ENCODE measurements at regions not wholly inside any gene's neighbourhood (a gene's known extent, or its start where the extent isn't known, plus 50 kb on each side); places are given as distances from the start of the nearest gene placed in this dataset.

DNA sequence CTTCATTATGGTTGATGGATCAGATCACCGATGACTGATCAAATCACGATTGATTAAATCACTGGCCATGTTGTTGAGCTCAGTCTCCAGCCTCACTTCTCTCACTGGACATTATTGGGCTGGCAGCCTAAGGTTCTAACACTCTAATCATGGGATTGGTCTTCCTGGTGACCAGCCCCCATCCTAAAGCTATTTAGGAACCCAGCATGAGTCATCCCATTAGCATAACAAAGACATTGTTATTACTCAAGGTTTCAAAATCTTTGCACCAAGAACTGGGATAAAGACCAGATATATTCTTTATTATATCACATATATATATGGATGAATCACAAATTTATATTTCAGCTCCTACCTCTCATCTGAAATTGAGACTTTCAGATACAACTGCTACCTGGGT lies 272.1 kb upstream of the IL12B start:
- H3K4me3 ChIP-seq (ENCODE audit: low read depth, low read length) = no peak overlapping the region
- no peak for DNase-seq (ENCODE audit: low read depth)
- TF ChIP-seq, protein P1, sequence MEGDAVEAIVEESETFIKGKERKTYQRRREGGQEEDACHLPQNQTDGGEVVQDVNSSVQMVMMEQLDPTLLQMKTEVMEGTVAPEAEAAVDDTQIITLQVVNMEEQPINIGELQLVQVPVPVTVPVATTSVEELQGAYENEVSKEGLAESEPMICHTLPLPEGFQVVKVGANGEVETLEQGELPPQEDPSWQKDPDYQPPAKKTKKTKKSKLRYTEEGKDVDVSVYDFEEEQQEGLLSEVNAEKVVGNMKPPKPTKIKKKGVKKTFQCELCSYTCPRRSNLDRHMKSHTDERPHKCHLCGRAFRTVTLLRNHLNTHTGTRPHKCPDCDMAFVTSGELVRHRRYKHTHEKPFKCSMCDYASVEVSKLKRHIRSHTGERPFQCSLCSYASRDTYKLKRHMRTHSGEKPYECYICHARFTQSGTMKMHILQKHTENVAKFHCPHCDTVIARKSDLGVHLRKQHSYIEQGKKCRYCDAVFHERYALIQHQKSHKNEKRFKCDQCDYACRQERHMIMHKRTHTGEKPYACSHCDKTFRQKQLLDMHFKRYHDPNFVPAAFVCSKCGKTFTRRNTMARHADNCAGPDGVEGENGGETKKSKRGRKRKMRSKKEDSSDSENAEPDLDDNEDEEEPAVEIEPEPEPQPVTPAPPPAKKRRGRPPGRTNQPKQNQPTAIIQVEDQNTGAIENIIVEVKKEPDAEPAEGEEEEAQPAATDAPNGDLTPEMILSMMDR (IDR thresholded peaks at IDR 0.05; ENCODE audit: low read depth, low read length) = no peak
- TF ChIP-seq MYC (IDR thresholded peaks at IDR 0.05; ENCODE audit: low read depth, low read length) = no peak
- TF ChIP-seq, protein P2, sequence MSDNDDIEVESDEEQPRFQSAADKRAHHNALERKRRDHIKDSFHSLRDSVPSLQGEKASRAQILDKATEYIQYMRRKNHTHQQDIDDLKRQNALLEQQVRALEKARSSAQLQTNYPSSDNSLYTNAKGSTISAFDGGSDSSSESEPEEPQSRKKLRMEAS (IDR thresholded peaks at IDR 0.05; ENCODE audit: low read depth, low read length) = no peak
- no peak for TF ChIP-seq POLR2A (IDR thresholded peaks at IDR 0.05; ENCODE audit: extremely low read depth, insufficient read length)

DNA sequence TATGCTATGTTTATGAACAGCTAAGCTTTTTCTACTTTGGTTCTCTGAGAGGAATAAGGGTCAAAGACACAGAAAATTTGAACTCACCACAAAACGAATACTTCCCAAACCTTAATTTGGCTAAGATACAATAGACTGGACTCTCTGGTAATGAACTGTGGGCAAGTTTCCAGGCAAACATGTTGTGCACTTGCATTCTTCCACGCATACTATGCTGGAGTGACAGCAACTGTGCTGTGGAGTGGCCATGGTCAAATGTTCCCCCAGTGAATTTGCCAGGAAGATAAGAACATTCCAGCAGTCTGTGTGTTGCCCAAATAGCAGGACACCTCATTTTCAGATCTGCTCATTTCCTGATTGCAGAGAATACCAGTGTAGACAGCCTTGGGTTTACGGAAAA lies 275.3 kb upstream of the IL12B start:
- DNase-seq (ENCODE audit: low read depth) = no peak
- no peak overlapping the region for H3K4me3 ChIP-seq (ENCODE audit: low read depth, low read length)
- TF ChIP-seq POLR2A (IDR thresholded peaks at IDR 0.05; ENCODE audit: extremely low read depth, insufficient read length) = no peak

GRCh38 chr5:159609359-159609758 lies 279.1 kb upstream of the IL12B start:
- no peak overlapping the region for H3K4me3 ChIP-seq (ENCODE audit: low read depth, low read length)
- TF ChIP-seq, protein P2 (IDR thresholded peaks at IDR 0.05; ENCODE audit: low read depth, low read length) = no peak
- TF ChIP-seq, protein P1 (IDR thresholded peaks at IDR 0.05; ENCODE audit: low read depth, low read length) = no peak
- TF ChIP-seq MYC (IDR thresholded peaks at IDR 0.05; ENCODE audit: low read depth, low read length) (no peak), POLR2A (IDR thresholded peaks at IDR 0.05; ENCODE audit: extremely low read depth, insufficient read length) (no peak)
- no peak for DNase-seq (ENCODE audit: low read depth)

- no peak overlapping the region for H3K4me3 ChIP-seq (ENCODE audit: low read depth, low read length)
- no peak for DNase-seq (ENCODE audit: low read depth)
- TF ChIP-seq, protein P2 (IDR thresholded peaks at IDR 0.05; ENCODE audit: low read depth, low read length) = no peak
- TF ChIP-seq, protein P1 (IDR thresholded peaks at IDR 0.05; ENCODE audit: low read depth, low read length) = no peak
- TF ChIP-seq MYC (IDR thresholded peaks at IDR 0.05; ENCODE audit: low read depth, low read length) (no peak), POLR2A (IDR thresholded peaks at IDR 0.05; ENCODE audit: extremely low read depth, insufficient read length) (no peak)
These were observed 280.8 kb upstream of the IL12B start for GRCh38 chr5:159610966-159611579.

- peak; percentile 47 for DNase-seq (ENCODE audit: low read depth)
- no peak overlapping the region for H3K4me3 ChIP-seq (ENCODE audit: low read depth, low read length)
- TF ChIP-seq, protein P2 (IDR thresholded peaks at IDR 0.05; ENCODE audit: low read depth, low read length) = no peak
- TF ChIP-seq POLR2A (IDR thresholded peaks at IDR 0.05; ENCODE audit: extremely low read depth, insufficient read length) = no peak
- TF ChIP-seq MYC (IDR thresholded peaks at IDR 0.05; ENCODE audit: low read depth, low read length) = no peak
- TF ChIP-seq, protein P1 (IDR thresholded peaks at IDR 0.05; ENCODE audit: low read depth, low read length) = no peak
These were observed 286.7 kb upstream of the IL12B start for GRCh38 chr5:159616952-159617351.

DNA sequence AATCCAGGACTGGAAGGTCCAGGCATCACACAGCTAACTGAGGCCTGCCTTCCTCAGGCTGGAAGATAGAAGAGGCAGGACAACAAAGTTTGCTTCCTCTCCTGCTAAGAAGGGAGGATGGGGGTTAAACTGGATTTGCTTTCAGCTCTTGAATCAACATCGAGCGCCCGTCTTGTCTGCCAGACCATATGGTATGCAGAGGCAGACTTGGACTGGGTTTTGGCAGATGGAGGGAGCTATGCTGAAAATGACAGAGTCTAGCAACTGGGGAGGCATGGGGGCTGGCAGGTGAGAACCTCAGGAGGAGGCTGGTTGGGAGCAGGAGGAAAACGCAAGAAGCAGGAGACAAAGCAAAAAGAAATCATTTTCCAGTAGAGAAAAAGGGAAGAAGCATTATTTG lies 289.5 kb upstream of the IL12B start:
- no peak for DNase-seq (ENCODE audit: low read depth)
- no peak overlapping the region for H3K4me3 ChIP-seq (ENCODE audit: low read depth, low read length)
- no peak for TF ChIP-seq POLR2A (IDR thresholded peaks at IDR 0.05; ENCODE audit: extremely low read depth, insufficient read length)
